ENCODE measurements at regions not wholly inside any gene's neighbourhood (a gene's known extent, or its start where the extent isn't known, plus 50 kb on each side); places are given as distances from the start of the nearest gene placed in this dataset.

DNA sequence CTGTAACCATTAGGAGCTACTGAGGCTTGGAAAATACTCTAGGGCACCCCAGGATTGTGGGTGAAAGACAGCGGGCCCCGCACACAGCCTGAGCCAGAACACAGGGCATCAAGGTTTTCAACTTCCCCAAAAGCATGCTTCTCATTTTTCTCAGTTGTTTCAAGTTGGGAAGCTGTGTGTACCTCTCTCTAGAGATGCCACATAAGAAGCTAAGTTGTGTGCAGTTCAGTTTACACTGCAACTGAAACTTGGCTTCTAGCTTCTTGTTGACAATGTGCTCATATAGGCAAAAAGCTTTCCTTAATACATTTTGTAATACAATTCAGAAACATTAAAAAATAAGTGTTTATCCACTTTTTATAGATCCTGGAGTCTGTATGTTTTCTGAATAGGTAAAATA, 88.1 kb upstream of the PTPRR start:
- no peak for TF ChIP-seq POLR2AphosphoS5 (IDR thresholded peaks at IDR 0.05)
- TF ChIP-seq, protein P1, sequence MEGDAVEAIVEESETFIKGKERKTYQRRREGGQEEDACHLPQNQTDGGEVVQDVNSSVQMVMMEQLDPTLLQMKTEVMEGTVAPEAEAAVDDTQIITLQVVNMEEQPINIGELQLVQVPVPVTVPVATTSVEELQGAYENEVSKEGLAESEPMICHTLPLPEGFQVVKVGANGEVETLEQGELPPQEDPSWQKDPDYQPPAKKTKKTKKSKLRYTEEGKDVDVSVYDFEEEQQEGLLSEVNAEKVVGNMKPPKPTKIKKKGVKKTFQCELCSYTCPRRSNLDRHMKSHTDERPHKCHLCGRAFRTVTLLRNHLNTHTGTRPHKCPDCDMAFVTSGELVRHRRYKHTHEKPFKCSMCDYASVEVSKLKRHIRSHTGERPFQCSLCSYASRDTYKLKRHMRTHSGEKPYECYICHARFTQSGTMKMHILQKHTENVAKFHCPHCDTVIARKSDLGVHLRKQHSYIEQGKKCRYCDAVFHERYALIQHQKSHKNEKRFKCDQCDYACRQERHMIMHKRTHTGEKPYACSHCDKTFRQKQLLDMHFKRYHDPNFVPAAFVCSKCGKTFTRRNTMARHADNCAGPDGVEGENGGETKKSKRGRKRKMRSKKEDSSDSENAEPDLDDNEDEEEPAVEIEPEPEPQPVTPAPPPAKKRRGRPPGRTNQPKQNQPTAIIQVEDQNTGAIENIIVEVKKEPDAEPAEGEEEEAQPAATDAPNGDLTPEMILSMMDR (IDR thresholded peaks at IDR 0.05): no peak
- TF ChIP-seq POLR2A (IDR thresholded peaks at IDR 0.05): no peak
